Keratinocyte (primary cell): ENCODE measurements at regions not wholly inside any gene's neighbourhood (a gene's known extent, or its start where the extent isn't known, plus 50 kb on each side); places are given as distances from the start of the nearest gene placed in this dataset.

ENCODE experiments used
- EZH2 ChIP-seq: IDR thresholded peaks from one replicate; pipeline ENCODE4 v1.6.1; 2012; ENCODE audit warnings: inconsistent platforms, mild to moderate bottlenecking, low read length, moderate library complexity
- TF ChIP-seq, protein P1 (sequence below), 3 experiments: IDR thresholded peaks in 1 of 3; conservative IDR thresholded peaks in 1 of 3; optimal IDR thresholded peaks in 1 of 3; 2 replicates in 2 of 3; 3 replicates in 1 of 3; pipeline versions ENCODE3 to v1.5.1; 2011; ENCODE audit warnings: low read length in 3 of 3, mild to moderate bottlenecking in 3 of 3, moderate library complexity in 2 of 3, control low read depth in 1 of 3, inconsistent platforms in 1 of 3; ENCODE audit not compliant: insufficient read depth in 2 of 3; ENCODE audit errors: extremely low read depth in 1 of 3

DNA sequence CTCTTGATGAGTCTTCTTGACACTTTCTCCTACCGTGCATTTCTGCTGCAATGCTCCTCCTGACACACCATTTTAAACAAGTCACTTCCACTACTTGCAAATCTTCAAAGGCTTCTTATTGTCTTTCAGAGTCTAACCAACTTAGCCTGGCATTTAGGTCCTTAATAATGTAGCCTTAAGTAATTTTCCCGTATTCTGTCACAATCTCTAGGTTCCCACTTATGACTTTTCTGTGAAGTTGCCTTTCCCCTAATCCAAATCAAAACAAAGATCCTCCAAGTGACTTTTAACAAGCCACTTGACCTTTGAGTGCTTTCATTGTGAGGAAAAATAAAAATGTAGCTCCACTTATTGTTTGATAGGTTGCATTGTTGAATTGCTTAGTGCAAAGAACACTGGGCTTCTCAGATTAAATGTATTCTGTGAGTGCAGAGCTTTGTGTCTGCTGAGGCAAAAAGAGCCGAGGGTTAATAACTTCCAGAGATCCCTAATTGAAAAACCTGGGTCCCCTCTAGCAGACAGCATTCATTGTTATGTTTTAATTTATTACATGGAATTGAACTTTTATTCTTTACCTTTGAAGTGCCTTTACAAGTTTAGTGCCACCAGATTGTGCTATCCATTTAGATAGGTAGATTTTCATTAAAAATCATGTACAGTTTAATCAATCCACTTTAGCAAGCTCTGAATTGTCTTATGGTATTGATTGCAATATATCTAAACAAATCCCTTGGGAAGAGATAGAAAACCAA is 341.7 kb upstream of the TYRP1 start:
- TF ChIP-seq, protein P1, sequence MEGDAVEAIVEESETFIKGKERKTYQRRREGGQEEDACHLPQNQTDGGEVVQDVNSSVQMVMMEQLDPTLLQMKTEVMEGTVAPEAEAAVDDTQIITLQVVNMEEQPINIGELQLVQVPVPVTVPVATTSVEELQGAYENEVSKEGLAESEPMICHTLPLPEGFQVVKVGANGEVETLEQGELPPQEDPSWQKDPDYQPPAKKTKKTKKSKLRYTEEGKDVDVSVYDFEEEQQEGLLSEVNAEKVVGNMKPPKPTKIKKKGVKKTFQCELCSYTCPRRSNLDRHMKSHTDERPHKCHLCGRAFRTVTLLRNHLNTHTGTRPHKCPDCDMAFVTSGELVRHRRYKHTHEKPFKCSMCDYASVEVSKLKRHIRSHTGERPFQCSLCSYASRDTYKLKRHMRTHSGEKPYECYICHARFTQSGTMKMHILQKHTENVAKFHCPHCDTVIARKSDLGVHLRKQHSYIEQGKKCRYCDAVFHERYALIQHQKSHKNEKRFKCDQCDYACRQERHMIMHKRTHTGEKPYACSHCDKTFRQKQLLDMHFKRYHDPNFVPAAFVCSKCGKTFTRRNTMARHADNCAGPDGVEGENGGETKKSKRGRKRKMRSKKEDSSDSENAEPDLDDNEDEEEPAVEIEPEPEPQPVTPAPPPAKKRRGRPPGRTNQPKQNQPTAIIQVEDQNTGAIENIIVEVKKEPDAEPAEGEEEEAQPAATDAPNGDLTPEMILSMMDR (optimal IDR thresholded peaks at IDR 0.05 in 1 of 3, IDR thresholded peaks at IDR 0.05 in 1 of 3, conservative IDR thresholded peaks at IDR 0.05 in 1 of 3; ENCODE audit: extremely low read depth in 1 of 3, insufficient read depth in 2 of 3, low read length in 3 of 3): no peak
- no peak for TF ChIP-seq EZH2
